GM21619 (cell line): ENCODE measurements at regions not wholly inside any gene's neighbourhood (a gene's known extent, or its start where the extent isn't known, plus 50 kb on each side); places are given as distances from the start of the nearest gene placed in this dataset.

Experiments
- ATAC-seq: cut with Tn5 transposase; IDR thresholded peaks from one replicate; pipeline ENCODE4 v1.9.1; 2021; ENCODE audit not compliant: unreplicated experiment

DNA sequence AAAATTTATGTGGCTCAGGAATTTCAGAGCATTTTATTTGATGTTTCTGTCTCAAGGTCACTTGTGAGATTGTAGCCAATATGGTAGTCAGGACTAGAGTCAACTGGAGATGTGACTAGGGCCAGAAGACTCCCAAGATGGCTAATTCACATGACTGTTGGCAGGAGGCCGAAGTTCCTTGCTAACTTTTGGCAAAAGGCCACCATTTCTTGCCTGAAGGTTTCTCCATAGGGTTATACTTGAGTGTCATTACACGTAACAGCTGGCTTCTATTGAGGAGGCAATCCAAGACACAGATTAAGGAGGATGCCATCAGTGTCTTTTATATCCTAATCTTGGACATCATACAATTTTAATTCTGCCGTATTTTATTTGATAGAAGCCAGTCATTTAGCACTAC is 162.3 kb upstream of the MAOA start:
- ATAC-seq = no peak

GRCh38 chrX:43500246-43500645 is 155.9 kb upstream of the MAOA start:
- no peak for ATAC-seq

DNA sequence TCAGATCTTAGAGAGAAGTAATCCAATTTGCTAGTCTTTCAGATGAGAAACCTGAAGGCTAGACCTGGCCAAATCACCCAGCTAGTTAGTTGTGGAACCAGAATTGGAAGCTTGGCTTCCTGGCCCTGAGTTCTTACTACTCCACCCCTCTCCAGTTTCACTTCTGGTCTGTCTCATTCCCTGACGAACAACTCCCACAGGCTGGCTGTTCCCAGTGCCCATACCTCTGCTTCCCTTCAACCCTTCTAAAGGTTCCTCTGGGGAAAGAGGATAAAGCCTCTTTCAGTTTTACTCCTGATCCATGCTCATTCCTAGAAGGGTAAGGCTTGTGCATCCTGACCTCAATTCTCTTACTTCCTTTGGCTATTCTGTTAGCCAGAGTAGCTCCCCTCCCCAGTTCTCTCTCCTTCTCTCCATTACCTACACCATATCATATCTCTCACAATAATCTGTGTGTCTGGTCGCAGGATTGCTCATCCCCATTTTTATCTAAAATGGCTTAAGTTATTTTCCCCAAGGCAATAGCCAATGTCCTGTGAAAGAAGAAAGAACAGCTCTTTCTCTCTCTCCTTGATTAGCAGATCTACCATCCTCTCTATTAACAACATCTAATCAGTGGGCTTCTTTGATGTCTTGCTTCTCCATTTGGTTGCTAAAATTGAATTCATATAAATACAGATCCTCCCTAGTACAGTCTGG is 155.0 kb upstream of the MAOA start:
- no peak for ATAC-seq

DNA sequence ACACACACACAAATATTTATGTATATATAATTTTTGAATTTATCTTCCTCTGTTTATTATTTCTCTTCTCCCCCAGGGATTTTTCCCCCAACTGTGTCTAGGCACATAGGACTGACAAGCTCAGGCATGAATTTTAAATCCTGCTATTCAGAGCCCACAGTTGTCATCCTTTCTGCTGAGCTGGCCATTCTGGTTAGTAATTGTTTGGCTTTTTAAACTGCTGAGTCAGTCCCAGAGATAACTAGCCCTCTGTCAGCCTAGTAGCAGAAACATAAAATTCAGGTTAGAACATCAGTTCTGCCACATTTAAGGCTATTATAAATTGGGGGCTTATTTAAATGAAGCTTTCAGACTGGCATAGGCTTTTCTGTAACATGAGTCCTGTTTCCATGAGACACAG is 151.7 kb upstream of the MAOA start:
- no peak for ATAC-seq

DNA sequence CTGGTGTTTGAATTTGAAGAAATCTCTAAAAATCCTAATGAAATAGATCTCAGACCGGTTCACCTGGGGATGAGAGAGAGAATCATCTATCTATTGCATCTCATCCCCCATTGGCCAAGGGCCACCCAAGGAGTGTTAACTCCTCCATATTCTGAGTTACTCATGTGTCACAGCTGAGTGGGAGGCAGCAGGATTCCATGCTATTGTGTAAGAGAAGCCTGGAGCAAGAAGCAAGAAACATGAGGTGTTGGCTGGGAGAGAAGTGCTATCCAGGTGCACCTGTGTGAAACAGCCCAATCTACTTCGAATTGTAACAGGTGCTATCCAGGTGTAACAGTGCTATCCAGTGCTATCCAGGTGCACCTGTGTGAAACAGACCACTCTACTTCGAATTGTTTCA is 150.3 kb upstream of the MAOA start:
- no peak for ATAC-seq

DNA sequence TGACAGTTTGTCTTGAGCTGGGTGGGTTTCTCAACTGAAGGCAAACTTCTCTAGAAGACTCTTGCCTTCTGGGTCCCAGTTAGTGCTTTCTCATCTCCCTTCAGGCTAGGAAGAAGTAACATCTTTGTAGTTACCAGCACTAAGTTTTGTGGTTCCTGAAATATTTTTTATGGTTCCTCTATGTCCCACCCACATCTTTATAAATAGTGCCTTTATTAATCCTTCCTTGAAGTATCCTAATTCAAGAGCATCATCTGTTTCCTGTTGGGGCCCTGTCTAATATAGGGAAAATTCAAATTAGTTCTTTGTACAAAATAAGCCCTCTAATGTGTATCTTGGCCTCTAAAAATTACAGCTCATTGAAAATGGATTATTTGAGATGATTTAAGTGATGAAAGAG is 147.4 kb upstream of the MAOA start:
- no peak for ATAC-seq

GRCh38 chrX:43510209-43510608 is 145.9 kb upstream of the MAOA start:
- no peak for ATAC-seq

- ATAC-seq = no peak
Observed at GRCh38 chrX:43513085-43513484, 143.0 kb upstream of the MAOA start.

DNA sequence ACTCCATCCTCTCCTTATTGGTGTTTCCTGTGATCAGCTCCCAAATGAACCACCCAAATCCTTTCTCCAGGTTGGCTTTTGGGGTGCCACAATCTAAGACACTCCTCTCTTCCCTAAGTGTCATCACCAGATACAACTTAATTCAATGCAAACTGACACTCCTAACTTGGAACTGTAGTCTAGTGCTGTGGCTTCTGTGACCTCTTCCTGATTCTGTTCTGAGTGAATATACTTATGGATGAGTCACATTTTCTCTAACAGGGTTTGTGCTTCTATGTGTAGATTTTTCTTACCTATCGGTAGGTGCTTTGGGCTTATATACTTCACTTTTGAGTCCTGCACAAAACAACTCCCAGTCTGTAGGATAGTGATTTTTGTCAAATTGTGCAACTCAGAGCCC is 141.3 kb upstream of the MAOA start:
- no peak for ATAC-seq

DNA sequence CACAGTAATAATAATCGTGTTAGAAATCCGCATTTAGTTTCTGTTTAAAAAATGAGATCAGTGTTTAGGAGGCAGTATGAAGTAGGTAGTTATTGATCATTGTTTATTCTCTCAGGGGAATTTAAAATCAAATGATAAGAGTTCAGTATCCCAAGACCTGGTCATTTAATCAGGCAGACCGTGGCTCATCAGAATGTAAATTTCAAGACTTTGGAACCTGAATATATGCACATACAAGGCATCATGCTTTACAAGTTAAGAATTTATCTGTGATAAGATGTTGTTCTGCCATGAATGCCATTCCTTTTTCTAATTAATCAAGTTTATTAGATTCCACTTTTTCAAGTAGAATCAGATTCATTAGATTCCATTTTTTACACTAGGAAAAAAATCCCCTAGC is 133.5 kb upstream of the MAOA start:
- no peak for ATAC-seq

DNA sequence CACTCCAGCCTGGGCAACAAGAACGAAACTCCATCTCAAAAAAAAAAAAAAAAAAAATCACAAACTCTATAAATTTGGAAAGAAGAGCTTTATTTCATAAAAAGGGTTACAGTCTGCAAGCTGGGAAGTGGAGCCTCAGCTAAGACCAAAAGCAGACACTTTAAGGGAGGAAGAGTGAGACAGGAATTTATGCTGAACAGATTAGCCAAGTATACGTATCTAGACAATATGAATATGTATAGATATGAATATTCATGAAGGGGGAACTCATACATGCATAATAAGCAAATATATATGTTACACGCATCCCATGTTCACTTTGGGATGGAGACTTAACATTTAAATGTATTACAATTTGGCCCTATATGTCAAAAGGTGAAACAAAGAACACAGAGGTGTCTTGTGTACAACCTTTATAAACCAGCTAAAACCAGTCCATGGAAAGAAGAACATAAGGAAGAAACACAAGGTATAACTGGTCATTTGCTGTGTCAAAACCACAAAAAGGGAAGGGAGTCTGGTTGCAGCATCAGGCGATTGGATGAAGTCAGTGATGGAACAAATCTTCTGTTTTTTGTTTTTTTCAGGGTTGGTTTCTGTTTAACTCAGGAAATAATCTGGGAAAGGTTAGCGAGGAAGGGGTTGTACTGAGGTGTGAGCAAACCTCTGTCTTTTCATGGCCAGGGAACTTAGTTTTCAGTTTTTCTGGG is 130.0 kb upstream of the MAOA start:
- no peak for ATAC-seq

- ATAC-seq = no peak
Observed at GRCh38 chrX:43526878-43527277, 129.2 kb upstream of the MAOA start.

DNA sequence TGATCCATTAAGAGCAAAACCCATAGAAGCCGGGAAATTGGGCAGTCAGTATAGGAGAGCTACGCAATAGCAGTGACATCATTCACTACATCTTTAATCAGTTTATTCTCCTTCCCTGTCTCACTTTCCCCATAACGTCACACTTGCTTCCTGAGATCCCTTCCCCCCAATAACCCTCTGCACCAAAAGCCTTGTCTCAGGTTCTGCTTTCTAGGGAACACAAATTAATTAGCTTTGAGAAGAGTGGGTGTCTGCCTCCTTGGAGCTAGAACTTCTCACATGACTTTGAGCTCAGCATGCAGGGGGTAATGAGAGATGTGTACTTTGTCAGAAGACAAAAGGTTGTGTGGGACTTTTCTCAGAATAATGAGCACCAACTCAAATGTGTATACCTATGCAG is 128.3 kb upstream of the MAOA start:
- ATAC-seq = no peak

GRCh38 chrX:43530837-43531236 is 125.3 kb upstream of the MAOA start:
- no peak for ATAC-seq

DNA sequence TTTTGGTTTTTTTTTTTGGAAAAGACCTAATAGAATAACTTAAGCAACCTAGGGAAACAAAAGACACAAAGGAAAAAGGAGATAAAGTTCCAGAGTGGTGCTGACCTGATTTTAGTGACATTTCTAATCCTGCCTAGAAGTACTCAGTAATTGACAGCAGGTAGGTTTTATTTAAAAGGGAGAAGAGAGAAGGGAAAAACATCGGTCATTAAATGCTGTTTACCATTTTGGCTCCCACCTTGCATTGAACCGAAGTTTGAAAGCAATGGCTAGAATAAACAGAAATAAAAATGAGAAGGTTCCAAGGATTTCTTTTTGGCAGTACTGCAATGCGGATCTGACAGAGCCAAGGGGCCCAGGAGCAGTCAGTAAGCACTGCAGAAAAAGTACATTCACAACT is 115.8 kb upstream of the MAOA start:
- no peak for ATAC-seq

DNA sequence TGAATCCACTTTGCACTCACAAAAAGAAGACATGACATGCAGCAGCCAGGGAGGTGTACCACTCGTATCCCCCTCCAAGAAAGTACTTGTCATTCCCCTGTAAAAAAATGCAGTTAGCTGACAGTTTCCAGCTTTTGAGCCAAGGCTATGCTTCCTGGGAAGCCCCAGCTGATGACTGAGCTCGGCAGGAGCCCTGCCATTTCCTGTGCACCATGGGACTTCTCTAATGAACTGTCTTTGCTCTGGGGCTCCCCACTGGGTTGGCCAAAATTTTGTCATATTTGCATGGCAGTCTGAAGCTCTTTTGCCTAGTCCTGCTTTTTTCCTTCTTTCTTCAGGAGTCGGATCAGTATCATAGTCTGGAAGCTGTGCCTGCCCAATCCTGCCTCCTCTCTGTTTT is 104.5 kb upstream of the MAOA start:
- ATAC-seq = no peak

DNA sequence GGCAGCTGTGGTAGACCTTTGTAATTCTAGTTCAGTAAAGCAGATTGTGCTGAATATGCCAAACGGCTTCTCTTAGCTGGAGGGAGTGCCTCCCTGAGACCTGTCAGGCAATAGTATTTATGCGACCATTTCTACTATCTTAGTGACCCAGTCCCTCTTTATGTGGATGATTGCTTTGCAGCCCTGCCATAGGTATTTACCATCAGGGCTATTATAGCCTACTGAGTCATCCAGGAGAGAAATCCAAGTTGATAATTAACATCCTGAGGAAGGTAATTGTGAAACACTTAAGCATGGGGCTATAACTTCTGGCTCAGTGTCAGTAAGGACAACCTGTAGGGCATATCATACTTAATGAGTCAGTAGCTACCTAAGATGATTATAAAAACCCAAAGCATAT is 103.9 kb upstream of the MAOA start:
- ATAC-seq = no peak

GRCh38 chrX:43552703-43553102 is 103.4 kb upstream of the MAOA start:
- no peak for ATAC-seq

DNA sequence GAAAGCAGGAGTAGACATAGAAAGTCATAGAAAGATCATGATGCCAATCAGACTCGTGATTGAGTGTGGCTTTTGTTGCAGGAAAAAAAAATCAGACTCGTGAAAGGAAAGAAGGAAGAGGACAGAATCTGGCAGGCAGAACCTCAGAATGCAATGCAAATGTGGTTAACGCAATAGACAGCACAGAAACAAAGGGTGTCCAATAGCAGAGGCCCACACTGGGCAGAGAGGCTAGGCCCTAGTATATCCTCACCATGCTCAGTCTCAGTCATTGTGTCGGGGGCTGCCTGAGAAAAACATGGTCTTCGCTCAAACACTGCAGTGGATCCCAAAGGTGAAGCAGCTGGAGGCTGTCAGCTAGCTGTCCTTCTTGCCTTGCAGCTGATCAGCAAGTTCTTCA is 102.8 kb upstream of the MAOA start:
- ATAC-seq = no peak

DNA sequence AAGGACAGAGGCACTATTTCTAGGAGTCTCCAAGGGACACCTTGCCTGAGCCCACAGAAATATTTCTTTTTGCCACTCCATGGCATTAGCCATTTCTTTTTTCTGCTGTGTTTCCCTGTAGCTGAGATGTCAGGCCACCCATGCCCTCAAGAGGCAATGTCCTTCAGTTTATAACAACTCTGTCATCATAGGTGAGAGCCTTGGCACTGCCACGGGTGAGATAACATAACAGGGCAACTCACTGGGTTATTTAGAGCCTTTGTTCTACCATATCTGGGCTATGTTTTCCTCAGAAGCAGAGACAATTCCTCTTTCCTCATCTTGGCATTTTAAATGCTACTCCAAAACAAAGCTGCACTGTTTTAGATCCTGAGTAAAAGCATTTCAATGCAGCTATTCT is 99.9 kb upstream of the MAOA start:
- ATAC-seq = no peak

- ATAC-seq = no peak
Observed at GRCh38 chrX:43557792-43558191, 98.3 kb upstream of the MAOA start.

DNA sequence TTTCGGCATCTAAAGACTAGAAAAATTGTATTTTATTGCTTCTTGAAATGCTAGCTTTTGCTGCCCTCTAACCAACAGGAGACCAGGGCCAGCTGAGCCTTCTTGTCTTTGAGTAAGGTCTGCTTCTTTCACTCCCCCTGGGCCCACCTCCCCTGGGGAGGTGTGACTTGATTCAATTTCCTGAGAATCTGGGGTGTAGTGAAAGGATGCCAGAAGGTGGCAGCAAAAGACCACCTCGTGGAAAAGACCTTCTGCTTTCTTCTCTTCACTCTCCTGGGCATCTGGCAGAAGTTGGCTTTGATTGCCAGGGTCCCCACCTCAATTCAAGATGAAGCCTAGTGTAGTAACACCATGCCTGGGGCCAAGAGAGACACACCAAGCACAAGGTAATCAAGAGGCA is 96.5 kb upstream of the MAOA start:
- no peak for ATAC-seq
